Neuronal stem cell (in vitro differentiated cells): ENCODE measurements at regions not wholly inside any gene's neighbourhood (a gene's known extent, or its start where the extent isn't known, plus 50 kb on each side); places are given as distances from the start of the nearest gene placed in this dataset.

Experiments
- DNase-seq: peaks from one replicate; pipeline ENCODE4 v3.0.0-alpha.2; 2013; ENCODE audit warnings: low spot score
- H2AFZ ChIP-seq: one replicate; pipeline ENCODE4 v1.6.1; 2013; ENCODE audit warnings: mild to moderate bottlenecking, low read length, inconsistent platforms
- H2AK5ac ChIP-seq: 2 replicates; pipeline ENCODE4 v1.6.1; 2013; ENCODE audit warnings: low read depth, mild to moderate bottlenecking, inconsistent platforms, low read length, moderate library complexity, mixed read lengths
- H2BK120ac ChIP-seq: 2 replicates; pipeline ENCODE4 v1.6.1; 2013; ENCODE audit warnings: low read depth, mild to moderate bottlenecking, inconsistent platforms, low read length, moderate library complexity, mixed read lengths
- H2BK12ac ChIP-seq: one replicate; pipeline ENCODE4 v1.6.1; 2013; ENCODE audit warnings: low read length, inconsistent platforms
- H2BK15ac ChIP-seq: 2 replicates; pipeline ENCODE4 v1.6.1; 2013; ENCODE audit warnings: mild to moderate bottlenecking, low read length, inconsistent platforms, mixed read lengths
- H2BK5ac ChIP-seq: one replicate; pipeline ENCODE4 v1.6.1; 2013; ENCODE audit warnings: inconsistent platforms, mild to moderate bottlenecking, low read length, moderate library complexity
- H3K14ac ChIP-seq: one replicate; pipeline ENCODE4 v1.6.1; 2013; ENCODE audit warnings: low read length, inconsistent platforms
- H3K18ac ChIP-seq: 2 replicates; pipeline ENCODE4 v1.6.1; 2013; ENCODE audit warnings: low read length, inconsistent platforms
- H3K23ac ChIP-seq: 2 replicates; pipeline ENCODE4 v1.6.1; 2013; ENCODE audit warnings: low read depth, mild to moderate bottlenecking, mixed read lengths, low read length, inconsistent platforms; ENCODE audit not compliant: poor library complexity
- H3K27ac ChIP-seq: replicated peaks from 3 replicates; pipeline ENCODE4 v1.5.1; 2013; ENCODE audit warnings: low read length, inconsistent platforms
- H3K27me3 ChIP-seq, 3 experiments: 2 replicates each; pipeline ENCODE4 v1.6.1; 2013; ENCODE audit warnings: low read length in 3 of 3, mild to moderate bottlenecking in 2 of 3, inconsistent platforms in 1 of 3, low read depth in 1 of 3, mixed read lengths in 1 of 3, moderate library complexity in 1 of 3; ENCODE audit not compliant: control insufficient read depth in 3 of 3, insufficient read depth in 3 of 3
- H3K36me3 ChIP-seq, 2 donors: replicated peaks in 1 of 2; 2 replicates each; pipeline ENCODE4 v1.6.1; 2013; ENCODE audit warnings: low read length in 2 of 2; ENCODE audit not compliant: control insufficient read depth in 2 of 2, insufficient read depth in 2 of 2
- H3K4ac ChIP-seq: 2 replicates; pipeline ENCODE4 v1.6.1; 2013; ENCODE audit warnings: inconsistent platforms, mild to moderate bottlenecking, low read length, moderate library complexity
- H3K4me1 ChIP-seq, 2 donors: 1 replicate in 1 of 2; 2 replicates in 1 of 2; pipeline ENCODE4 v1.6.1; 2013; ENCODE audit warnings: low read length in 2 of 2, low read depth in 1 of 2; ENCODE audit not compliant: control insufficient read depth in 2 of 2, insufficient read depth in 1 of 2
- H3K4me2 ChIP-seq: one replicate; pipeline ENCODE4 v1.6.1; 2013; ENCODE audit warnings: mild to moderate bottlenecking, low read length, inconsistent platforms; ENCODE audit not compliant: insufficient read depth, poor library complexity, severe bottlenecking
- H3K4me3 ChIP-seq, 2 donors: 2 replicates each; pipeline ENCODE4 v1.5.1; 2013; ENCODE audit warnings: low read length in 2 of 2, mild to moderate bottlenecking in 2 of 2, inconsistent platforms in 1 of 2, moderate library complexity in 1 of 2
- H3K79me1 ChIP-seq: one replicate; pipeline ENCODE4 v1.6.1; 2013; ENCODE audit warnings: low read depth, mild to moderate bottlenecking, inconsistent platforms, low read length, moderate library complexity
- H3K9ac ChIP-seq: one replicate; pipeline ENCODE4 v1.6.1; 2013; ENCODE audit warnings: mild to moderate bottlenecking, low read depth, low read length, inconsistent platforms; ENCODE audit not compliant: poor library complexity
- H3K9me3 ChIP-seq, 2 donors: replicated peaks in 1 of 2; 2 replicates each; pipeline versions ENCODE3 to v1.6.1; 2013; ENCODE audit warnings: low read length in 2 of 2, mild to moderate bottlenecking in 2 of 2, inconsistent platforms in 1 of 2, low read depth in 1 of 2, mixed read lengths in 1 of 2, moderate library complexity in 1 of 2; ENCODE audit not compliant: control insufficient read depth in 2 of 2, insufficient read depth in 1 of 2
- H4K8ac ChIP-seq: one replicate; pipeline ENCODE4 v1.6.1; 2013; ENCODE audit warnings: low read depth, mild to moderate bottlenecking, inconsistent platforms, low read length, moderate library complexity
- H4K91ac ChIP-seq: one replicate; pipeline ENCODE4 v1.6.1; 2013; ENCODE audit warnings: low read length, low read depth, mild to moderate bottlenecking, inconsistent platforms; ENCODE audit not compliant: poor library complexity
- WGBS, 2 donors: extraction: QIAGEN DNeasy Blood & Tissue Kit; methylation state at CpG; one replicate each; pipeline ENCODE4 v1.1.7; 2013; ENCODE audit warnings: missing lambda C conversion rate in 2 of 2, mixed read lengths in 1 of 2; ENCODE audit not compliant: insufficient read length in 2 of 2, insufficient replicate concordance in 1 of 2; ENCODE audit errors: extremely low coverage in 2 of 2; 5-methylcytosine and 5-hydroxymethylcytosine counted together

GRCh38 chr1:214188835-214189234 is 92.1 kb upstream of the SMYD2 start:
- H2AK5ac ChIP-seq: no peak overlapping the region
- H3K36me3 ChIP-seq: no peaks in the 10 kb centered on the region
- H3K4me3 ChIP-seq: no peak overlapping the region
- no peak overlapping the region for H4K8ac ChIP-seq
- H3K9ac ChIP-seq: no peak overlapping the region
- no peak overlapping the region for H3K23ac ChIP-seq
- no peak for DNase-seq
- no peak overlapping the region for H3K14ac ChIP-seq
- H2BK12ac ChIP-seq: no peak overlapping the region
- no peak overlapping the region for H3K27ac ChIP-seq
- H3K4me1 ChIP-seq: peaks cover 10 to 20% of the 10 kb centered on the region in 2 donors
- H3K27me3 ChIP-seq: peaks cover 0 to 72% (median 17%) of the 10 kb centered on the region in 3 experiments
- no peak overlapping the region for H3K4ac ChIP-seq
- no peak overlapping the region for H3K18ac ChIP-seq
- H3K9me3 ChIP-seq: no peaks in the 10 kb centered on the region
- H3K79me1 ChIP-seq: no peaks in the 10 kb centered on the region
- H2AFZ ChIP-seq: no peak overlapping the region
- H2BK15ac ChIP-seq: no peak overlapping the region
- no peak overlapping the region for H2BK120ac ChIP-seq
- no peak overlapping the region for H4K91ac ChIP-seq
- WGBS, 2 donors: no CpG with 5 or more reads among the region's 2 CpGs
- H2BK5ac ChIP-seq: no peak overlapping the region
- H3K4me2 ChIP-seq: no peak overlapping the region

- peak overlapping the region; percentile 48 for H3K27ac ChIP-seq
- H4K8ac ChIP-seq: no peak overlapping the region
- no peak overlapping the region for H3K4ac ChIP-seq
- no peak overlapping the region for H2BK12ac ChIP-seq
- H2BK5ac ChIP-seq: no peak overlapping the region
- H4K91ac ChIP-seq: no peak overlapping the region
- H3K27me3 ChIP-seq: peaks cover 0 to 56% (median 6%) of the 10 kb centered on the region in 3 experiments
- peaks cover 0 to 17% of the 10 kb centered on the region in 2 donors for H3K9me3 ChIP-seq
- H3K9ac ChIP-seq: no peak overlapping the region
- no peak overlapping the region for H2BK15ac ChIP-seq
- peak overlapping the region; percentile 51 for H2AFZ ChIP-seq
- H3K4me2 ChIP-seq: peak overlapping the region; percentile 41
- peaks cover 6 to 13% of the 10 kb centered on the region in 2 donors for H3K4me1 ChIP-seq
- H3K4me3 ChIP-seq: peak overlapping the region; percentile 26 to 38
- no peak overlapping the region for H3K14ac ChIP-seq
- WGBS, 2 donors: no CpG with 5 or more reads among the region's 13 CpGs
- no peak overlapping the region for H3K23ac ChIP-seq
- H2AK5ac ChIP-seq: no peak overlapping the region
- no peak overlapping the region for H2BK120ac ChIP-seq
- no peaks in the 10 kb centered on the region for H3K79me1 ChIP-seq
- peak; percentile 54 for DNase-seq
- H3K18ac ChIP-seq: no peak overlapping the region
- H3K36me3 ChIP-seq: no peaks in the 10 kb centered on the region
These were observed 87.9 kb upstream of the SMYD2 start for GRCh38 chr1:214192825-214193643.

GRCh38 chr1:214193691-214194090 is 87.3 kb upstream of the SMYD2 start:
- Histone ChIP-seq H4K91ac (no peak overlapping the region), H3K9ac (no peak overlapping the region), H3K14ac (no peak overlapping the region), H3K4me2 (no peak overlapping the region), H3K79me1 (no peaks in the 10 kb centered on the region), H3K27me3 (peaks cover 0 to 53% (median under 1%) of the 10 kb centered on the region in 3 experiments), H3K36me3 (no peaks in the 10 kb centered on the region), H3K23ac (no peak overlapping the region), H2BK120ac (no peak overlapping the region), H3K9me3 (peaks cover 0 to 17% of the 10 kb centered on the region in 2 donors), H3K4me3 (no peak overlapping the region), H3K27ac (no peak overlapping the region), H3K4ac (no peak overlapping the region), H2BK15ac (no peak overlapping the region), H2BK12ac (no peak overlapping the region), H3K4me1 (peaks cover 6 to 12% of the 10 kb centered on the region in 2 donors), H3K18ac (no peak overlapping the region), H2AK5ac (no peak overlapping the region), H2AFZ (peak overlapping the region; percentile 51), H4K8ac (no peak overlapping the region), H2BK5ac (no peak overlapping the region)
- no CpG with 5 or more reads among the region's 6 CpGs for WGBS, 2 donors
- DNase-seq: no peak

GRCh38 chr1:214198571-214198970 is 82.4 kb upstream of the SMYD2 start:
- Histone ChIP-seq H3K18ac (no peak overlapping the region), H3K4me2 (no peak overlapping the region), H3K4me1 (peaks cover 3 to 5% of the 10 kb centered on the region in 2 donors), H3K79me1 (no peaks in the 10 kb centered on the region), H2BK15ac (no peak overlapping the region), H3K4ac (no peak overlapping the region), H3K27ac (no peak overlapping the region), H4K91ac (no peak overlapping the region), H3K9me3 (peaks cover 0 to 21% of the 10 kb centered on the region in 2 donors), H3K4me3 (no peak overlapping the region), H2BK12ac (no peak overlapping the region), H2AK5ac (no peak overlapping the region), H3K23ac (no peak overlapping the region), H3K14ac (no peak overlapping the region), H2AFZ (no peak overlapping the region), H2BK120ac (no peak overlapping the region), H3K36me3 (no peaks in the 10 kb centered on the region), H4K8ac (no peak overlapping the region), H2BK5ac (no peak overlapping the region), H3K9ac (no peak overlapping the region), H3K27me3 (peaks cover 0 to 53% (median 0%) of the 10 kb centered on the region in 3 experiments)
- DNase-seq: no peak
- no CpG with 5 or more reads among the region's 1 CpG for WGBS, 2 donors
